Activated CD8-positive, alpha-beta memory T cell treated with anti-CD3 and anti-CD28 coated beads, Interleukin-2, amount 50 U/mL, for 4 hours (primary cell): ENCODE measurements at regions not wholly inside any gene's neighbourhood (a gene's known extent, or its start where the extent isn't known, plus 50 kb on each side); places are given as distances from the start of the nearest gene placed in this dataset.

ENCODE experiments used
- DNase-seq: peaks from one replicate; pipeline ENCODE4 v3.0.0-alpha.2; 2020

- no peak for DNase-seq
Observed at GRCh38 chr12:92295523-92295922, 149.9 kb upstream of the BTG1 start.

- no peak for DNase-seq
Observed at GRCh38 chr12:92294676-92295440, 149.2 kb upstream of the BTG1 start.

DNA sequence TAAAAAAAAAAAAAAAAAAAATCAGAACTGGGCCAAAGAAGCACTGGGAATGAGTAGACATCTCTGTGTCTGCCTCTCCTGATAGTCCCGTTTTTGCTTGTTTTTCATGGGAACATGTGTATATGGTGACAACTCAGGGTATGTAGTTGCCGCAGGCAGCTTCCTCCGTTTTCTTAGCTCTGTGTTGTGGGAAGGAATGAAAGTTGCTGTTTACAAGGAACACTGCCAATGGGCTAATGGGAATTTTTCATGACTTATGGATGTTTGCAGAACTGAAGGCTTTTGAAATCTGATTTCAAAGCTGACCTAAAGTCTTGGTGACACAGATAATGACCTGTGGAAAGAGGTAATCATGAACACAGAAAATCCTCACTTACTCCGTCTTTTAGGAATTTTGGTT is 146.4 kb upstream of the BTG1 start:
- no peak for DNase-seq

DNA sequence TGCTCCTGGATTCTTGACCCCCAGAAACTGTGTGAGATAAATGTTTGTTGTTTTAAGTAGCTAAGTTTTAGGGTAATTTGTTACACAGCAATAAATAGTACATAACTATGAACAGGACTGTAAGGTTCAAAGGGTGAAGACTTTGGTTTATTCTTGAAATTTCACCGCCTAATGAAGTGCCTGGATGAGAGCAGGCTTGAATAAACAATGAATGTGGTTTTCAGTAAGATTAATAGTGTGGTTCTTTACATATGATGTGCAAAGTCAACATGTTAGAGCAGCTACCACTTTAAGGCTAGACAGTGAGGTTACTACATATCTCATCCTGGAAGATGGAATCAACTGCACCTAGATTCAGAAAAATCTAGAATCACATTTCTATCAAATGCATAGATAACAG is 145.2 kb upstream of the BTG1 start:
- no peak for DNase-seq

- no peak for DNase-seq
Observed at GRCh38 chr12:92290350-92290695, 144.7 kb upstream of the BTG1 start.

DNA sequence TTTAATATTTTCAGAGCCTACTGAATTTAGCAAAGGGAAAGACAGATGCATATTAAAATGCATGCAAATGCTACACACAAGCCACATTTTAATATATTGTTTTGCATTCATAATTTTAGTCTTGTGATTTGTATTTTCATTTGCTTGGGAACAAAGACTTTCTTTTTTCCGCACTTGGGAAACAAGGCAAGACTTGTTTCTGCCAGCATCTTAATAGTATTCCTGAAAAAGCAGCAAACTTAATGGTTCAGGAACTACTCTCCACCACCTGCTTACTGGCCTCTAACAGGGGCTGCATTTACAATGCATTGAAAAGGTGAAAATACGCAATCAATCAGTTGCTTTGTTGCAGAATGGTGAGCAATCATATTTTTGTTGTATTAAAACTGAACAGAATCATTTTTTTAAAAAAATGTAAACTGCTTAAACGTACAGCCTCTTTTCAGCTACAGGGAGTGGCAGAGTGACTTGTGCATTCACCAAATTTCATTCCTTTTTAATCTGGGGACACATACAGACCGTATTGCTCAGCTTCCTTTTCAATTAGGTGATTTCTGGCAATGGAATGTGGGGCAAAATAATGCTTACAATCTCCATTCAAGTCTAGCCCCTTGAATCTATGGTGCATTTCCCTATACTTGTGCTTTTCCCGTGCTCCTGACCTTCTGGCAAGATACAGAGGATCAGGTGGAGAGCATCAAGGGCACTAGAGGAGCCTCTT is 144.1 kb upstream of the BTG1 start:
- DNase-seq: no peak

GRCh38 chr12:92288561-92288960 is 142.9 kb upstream of the BTG1 start:
- no peak for DNase-seq

- DNase-seq: no peak
Observed at GRCh38 chr12:92278378-92278828, 132.8 kb upstream of the BTG1 start.

DNA sequence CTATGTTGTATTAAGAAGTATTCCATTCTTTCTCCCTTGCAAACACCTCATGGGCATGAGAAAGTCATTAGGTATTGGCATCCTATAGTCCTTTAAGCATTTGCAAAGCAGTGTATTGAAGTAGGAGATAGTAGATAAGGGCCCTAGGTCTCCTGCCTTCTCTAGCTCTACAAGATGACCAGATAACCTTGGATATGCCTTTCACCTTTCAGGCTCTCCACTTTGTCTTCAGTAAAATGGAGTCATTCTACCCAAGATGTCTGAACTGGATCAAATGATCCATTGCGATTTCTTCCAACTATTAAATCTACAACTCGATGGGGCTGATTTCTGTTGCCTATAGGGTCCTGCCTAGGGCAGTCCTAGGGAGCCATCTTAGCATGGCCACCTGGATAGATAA is 132.1 kb upstream of the BTG1 start:
- DNase-seq: no peak

DNA sequence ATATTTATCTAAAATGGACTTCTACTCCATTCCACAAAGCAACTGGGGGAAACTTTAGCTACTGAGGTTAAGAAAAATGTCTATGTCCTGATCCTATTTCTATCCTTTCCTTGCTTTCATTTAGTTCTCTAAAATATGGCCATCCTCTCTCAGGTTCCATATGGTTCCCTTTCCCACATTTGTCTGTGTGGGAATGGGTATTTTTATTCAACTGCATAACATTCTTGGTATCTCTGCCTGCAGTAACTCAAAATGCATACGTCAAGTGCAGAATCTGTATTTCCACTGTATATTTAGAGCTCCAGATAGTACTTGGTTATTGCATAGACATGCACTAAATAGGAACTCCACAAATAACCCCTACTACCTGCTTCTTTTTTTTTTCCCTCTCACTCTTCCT is 130.6 kb upstream of the BTG1 start:
- DNase-seq: no peak

DNA sequence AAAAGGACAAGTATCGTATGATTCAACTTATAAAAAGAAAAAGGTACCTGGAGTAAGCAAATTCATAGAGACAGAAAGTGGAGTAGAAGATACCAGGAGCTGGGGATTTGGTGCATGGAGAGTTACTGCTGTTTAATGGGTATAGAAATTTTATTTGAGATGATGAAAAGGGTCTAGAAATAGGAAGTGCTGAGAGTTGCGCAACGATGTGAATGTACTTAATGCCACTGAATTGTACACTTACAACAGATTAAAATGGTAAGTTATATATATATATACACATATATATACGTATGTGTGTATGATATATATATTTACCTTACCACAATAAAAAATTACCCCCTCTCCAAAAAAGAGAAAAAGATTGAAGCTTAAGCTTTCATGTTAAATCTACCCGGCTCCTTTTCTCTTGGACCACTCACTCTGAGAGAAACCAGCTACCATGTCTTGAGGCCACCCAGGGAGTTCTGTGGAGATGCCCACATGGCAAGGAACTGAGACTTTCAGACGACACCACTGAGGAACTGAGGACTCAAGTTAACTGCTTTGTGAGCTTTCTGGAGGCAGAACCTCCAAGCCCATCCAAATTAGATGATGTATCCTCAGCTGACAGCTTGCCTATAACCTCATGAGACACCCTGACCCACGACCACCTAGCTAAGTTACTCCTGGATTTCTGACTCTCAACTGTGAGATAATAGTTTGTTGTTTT is 130.0 kb upstream of the BTG1 start:
- DNase-seq: no peak

DNA sequence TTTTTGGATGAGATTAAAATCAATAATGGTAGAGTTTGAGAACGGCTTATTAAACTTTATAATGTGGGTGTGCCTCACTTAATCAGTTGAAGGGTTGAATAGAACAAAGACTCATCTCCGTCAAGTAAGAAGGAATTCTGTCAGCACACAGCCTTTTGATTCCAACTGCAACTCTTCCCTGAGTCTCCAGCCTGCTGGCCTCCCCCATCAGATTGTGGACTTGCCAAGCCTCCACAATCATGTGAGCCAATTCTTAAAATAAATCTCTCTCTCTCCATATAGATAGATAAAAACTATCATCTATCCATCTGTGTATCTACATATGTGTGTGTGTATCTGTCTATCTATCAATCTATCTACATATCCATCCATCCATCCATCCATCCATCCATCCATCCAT is 127.4 kb upstream of the BTG1 start:
- no peak for DNase-seq

DNA sequence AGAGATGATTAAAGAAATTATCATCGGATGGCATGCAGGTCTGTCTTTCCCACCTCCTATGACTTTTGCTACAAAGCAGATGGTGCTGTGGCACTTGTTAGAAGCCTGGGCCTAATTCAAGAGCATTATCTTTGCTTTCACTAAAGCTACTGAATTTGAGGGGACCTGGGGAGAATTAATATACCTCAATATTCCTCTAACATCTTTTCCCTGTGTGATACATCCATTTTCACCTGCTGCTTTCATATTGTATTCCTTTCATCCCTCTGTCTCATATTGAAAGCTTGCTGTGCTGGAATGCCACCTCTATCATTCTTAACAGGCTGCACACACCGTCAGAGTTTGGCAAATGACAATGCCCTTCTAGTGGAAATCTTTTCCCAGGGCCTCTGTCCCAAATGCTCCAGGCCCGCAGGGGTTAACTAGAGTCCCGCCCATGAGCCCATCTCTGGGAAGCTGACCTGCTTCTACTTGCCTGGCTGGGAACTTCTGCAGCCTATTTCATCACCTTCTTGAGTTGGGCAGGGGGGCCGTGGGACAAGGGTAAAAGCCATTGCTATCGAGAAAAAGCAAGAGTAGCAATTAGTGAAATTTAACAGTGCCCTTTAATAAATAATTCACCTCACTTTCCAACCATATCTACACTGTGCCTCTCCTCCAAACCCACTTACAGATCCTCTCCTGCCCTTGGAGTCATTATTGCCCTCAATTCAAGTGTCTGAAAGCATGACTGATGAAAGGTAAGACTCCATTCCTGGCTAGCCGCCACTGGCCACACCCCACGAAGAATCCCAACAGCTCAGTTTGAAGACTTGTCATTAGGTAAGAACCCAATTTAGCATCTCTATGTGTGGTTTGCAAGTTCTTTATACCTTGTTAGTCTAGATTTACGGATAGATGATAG is 126.7 kb upstream of the BTG1 start:
- no peak for DNase-seq

- no peak for DNase-seq
Observed at GRCh38 chr12:92271341-92271740, 125.7 kb upstream of the BTG1 start.

DNA sequence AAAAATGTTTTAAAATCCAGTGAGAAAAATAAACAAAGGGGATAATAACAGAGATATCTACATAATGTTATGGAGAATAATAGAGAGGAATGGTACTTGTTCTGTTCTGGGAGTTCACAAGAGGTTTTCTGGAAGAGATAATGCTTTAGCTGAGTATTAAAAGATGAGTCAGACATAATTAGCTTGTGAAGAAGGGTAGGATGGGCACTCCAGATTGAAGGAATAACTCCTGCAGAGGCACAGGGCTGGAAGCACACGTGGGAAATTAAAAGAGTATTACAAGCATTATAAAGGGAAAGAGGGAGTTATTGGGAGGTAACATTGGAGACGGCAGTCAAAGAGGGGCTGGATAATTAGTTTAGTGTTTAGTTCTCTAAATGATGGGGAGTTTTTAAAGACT is 124.9 kb upstream of the BTG1 start:
- no peak for DNase-seq

DNA sequence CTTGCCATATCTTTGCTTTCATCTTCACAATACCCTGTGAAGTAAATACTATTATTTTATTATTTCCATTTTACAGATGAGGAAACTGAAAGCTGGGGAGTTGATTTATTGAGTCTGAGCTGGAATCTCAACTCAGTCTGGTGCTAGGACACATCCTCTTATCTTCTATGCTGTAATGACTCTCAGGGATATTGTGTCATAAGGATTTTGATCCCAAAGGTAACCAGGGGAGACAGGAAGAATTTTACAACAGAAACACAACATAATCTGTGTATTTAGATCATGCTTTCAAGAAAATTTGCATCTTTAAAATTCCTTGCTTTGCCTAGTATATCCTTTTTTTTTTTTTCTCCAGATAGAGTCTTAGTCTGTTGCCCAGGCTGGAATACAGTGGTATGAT is 123.3 kb upstream of the BTG1 start:
- no peak for DNase-seq

DNA sequence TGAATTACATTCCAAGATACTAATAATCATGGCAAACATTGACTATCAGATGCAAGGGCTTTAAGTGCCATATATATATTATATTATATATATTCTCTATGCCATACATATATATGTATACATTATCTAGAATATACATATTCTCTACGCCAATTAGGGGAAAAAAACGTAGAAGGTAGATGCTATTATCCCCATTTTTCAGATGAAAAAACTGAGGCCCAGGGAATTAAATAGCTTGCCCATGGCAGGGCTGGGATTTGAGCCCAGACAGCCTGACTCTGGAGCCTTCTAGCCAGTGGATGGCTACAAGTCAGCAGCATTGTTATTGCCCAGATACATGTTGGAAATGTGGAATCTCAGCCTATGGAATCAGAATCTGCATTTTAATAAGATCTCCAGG is 116.0 kb upstream of the BTG1 start:
- DNase-seq: no peak

- no peak for DNase-seq
Observed at GRCh38 chr12:92261071-92261470, 115.4 kb upstream of the BTG1 start.

DNA sequence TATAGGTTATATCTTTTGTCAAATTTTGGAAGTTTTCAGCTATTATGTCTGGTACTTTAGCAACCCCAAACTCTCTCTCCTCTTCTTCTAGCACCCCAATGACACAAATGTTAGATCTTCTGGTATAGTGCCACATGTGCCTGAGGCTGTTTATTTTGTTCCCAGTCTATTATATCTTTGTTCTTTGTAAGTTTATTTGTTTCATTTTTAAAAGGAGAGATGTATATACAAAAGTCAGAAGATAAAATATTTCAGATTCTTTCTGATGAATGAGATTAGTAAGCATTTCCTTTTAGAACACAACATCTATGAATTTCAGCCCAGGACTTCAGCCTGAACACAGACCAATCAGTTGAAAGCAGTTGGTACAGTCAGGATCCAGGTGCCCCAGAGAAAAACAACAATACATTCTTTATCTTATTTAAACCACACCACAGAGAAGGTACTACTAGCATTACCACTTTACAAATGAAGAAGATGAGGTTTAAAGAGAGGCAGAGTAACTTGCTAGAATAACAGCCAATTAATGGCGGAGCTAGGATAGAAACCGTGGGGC is 114.1 kb upstream of the BTG1 start:
- DNase-seq: no peak

GRCh38 chr12:92259291-92259690 is 113.6 kb upstream of the BTG1 start:
- no peak for DNase-seq

GRCh38 chr12:92257261-92257660 is 111.6 kb upstream of the BTG1 start:
- no peak for DNase-seq

DNA sequence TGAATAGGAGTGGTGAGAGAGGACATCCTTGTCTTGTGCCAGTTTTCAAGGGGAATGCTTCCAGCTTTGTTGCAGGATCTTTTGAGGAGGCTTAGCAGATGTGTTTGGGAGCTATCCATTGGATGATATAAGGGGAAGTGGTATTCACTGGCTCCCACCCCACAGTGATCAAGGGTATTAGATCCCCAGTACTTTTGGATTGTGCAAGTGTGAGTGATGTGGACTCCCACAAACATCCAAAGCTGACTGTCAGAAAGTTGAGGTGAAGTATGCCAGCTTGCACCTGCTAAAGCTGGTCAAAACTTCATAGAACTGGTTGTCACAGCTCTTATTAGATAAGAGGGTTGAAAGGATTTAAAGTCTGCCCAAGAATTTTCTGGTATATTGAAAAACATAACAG is 110.1 kb upstream of the BTG1 start:
- DNase-seq: no peak

GRCh38 chr12:92253301-92253700 is 107.7 kb upstream of the BTG1 start:
- DNase-seq: no peak
